H7 (cell line): ENCODE measurements at regions not wholly inside any gene's neighbourhood (a gene's known extent, or its start where the extent isn't known, plus 50 kb on each side); places are given as distances from the start of the nearest gene placed in this dataset.

Experiments
- DNase-seq: peaks from one replicate; pipeline ENCODE4 v3.0.0; 2012
- H3K27me3 ChIP-seq: 2 replicates; pipeline ENCODE4 v1.6.0; 2011; ENCODE audit warnings: mild to moderate bottlenecking, low read length; ENCODE audit not compliant: control insufficient read depth, insufficient read depth
- H3K36me3 ChIP-seq: replicated peaks from 2 replicates; pipeline ENCODE4 v1.5.1; 2011; ENCODE audit warnings: low read length; ENCODE audit not compliant: control insufficient read depth, insufficient read depth
- H3K4me3 ChIP-seq: 2 replicates; pipeline ENCODE4 v1.5.1; 2011; ENCODE audit warnings: low read depth, mild to moderate bottlenecking, control low read depth, low read length, moderate library complexity; ENCODE audit not compliant: insufficient read depth

DNA sequence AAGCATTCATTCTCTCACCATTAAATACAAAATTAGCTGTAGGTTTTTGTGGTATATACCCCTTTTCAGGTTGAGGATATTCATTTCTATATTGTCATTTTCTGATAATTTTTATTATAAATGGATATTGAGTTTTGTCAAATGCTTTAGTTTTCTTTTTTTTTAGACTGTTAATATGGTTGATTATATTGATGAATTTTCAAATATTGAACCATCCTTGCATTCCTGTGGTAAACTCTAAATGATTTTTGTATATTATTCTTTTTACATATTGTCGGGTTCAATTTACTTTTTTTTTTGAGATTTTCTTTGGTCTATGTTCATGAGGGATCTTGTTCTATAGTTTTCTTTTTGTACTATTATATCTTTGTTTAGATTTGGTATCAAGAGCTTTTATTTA lies 165.1 kb downstream of the GPAT3 start:
- H3K36me3 ChIP-seq: no peaks in the 10 kb centered on the region
- DNase-seq: no peak
- no peak overlapping the region for H3K4me3 ChIP-seq
- H3K27me3 ChIP-seq: no peaks in the 10 kb centered on the region

DNA sequence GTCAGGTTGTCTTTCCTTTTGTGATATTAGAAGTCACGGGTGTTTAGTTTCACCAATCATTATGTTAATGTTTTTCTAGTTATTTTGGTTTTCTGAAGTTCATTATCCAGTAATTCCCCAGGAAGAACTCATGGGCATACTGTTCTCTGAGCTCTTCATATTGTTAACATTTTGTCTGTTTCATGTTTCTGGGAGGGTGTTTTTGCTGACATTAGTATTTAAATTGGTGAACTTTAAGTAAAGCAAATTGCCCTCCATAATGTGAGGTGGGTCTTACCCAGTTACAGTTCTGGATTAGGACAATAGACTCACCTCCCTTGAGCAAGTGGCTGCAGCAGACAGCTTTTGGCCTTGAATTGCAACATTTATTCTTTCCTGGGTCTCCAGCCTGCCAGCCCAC lies 163.4 kb downstream of the GPAT3 start:
- no peaks in the 10 kb centered on the region for H3K36me3 ChIP-seq
- H3K4me3 ChIP-seq: no peak overlapping the region
- DNase-seq: no peak
- H3K27me3 ChIP-seq: no peaks in the 10 kb centered on the region

DNA sequence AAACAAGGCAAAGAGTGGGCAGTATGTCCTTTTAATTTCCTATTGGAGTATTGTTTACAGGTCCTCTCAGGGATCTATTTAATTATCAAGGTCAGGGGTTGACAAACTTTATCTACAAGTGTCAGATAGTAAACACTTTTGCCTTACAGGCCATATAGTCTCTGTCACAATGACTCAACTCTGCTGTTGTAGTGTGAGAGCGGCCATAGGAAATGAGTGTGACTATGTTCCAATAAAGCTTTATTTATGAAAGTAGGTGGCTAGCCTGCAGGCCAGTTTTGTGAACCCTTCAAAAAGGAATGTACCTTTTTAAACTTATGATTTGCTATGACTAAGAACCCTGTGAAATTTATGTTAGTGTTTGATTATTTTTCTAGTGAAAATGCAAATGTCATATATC lies 156.1 kb downstream of the GPAT3 start:
- no peak for DNase-seq
- H3K27me3 ChIP-seq: no peaks in the 10 kb centered on the region
- H3K4me3 ChIP-seq: no peak overlapping the region
- no peaks in the 10 kb centered on the region for H3K36me3 ChIP-seq

DNA sequence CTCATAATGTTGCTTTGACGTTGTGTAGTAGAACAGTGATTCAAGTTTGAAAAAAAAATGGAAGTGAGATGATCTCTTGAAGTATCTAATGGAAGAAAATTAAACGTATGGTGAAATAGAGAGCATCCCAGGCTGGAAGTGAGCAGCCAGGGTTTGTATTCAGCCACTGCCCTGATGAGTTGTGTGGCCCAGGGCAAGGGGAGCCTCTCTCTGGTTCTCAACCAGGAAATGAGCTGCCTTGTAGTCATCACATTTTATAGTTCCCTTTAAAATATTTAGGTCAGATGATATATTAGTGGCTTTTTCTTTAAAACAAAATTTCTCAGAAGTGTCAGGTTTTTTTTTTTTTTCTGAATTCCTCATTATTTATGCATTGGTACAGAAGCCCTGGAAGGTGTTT lies 150.3 kb downstream of the GPAT3 start:
- Histone ChIP-seq H3K4me3 (no peak overlapping the region), H3K36me3 (no peaks in the 10 kb centered on the region), H3K27me3 (no peaks in the 10 kb centered on the region)
- DNase-seq: no peak

DNA sequence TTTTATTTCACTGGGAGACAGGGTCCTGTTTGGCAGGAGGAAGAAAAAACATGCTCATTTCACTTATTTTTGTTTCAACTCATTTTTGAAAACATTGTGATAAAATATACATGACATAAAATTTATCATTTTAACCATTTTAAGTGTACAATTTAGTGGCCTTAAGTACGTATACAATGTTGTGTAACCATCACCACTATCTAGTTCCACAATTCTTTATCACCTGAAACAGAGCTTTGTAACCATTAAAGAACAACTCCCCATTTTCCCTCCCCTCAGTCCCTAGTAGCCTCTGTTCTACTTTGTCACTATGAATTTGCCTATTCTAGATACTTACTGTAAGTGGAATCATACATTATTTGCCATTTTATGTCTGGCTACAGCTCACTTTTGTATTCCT lies 143.8 kb downstream of the GPAT3 start:
- no peak for DNase-seq
- no peak overlapping the region for H3K4me3 ChIP-seq
- H3K36me3 ChIP-seq: no peaks in the 10 kb centered on the region
- H3K27me3 ChIP-seq: no peaks in the 10 kb centered on the region

DNA sequence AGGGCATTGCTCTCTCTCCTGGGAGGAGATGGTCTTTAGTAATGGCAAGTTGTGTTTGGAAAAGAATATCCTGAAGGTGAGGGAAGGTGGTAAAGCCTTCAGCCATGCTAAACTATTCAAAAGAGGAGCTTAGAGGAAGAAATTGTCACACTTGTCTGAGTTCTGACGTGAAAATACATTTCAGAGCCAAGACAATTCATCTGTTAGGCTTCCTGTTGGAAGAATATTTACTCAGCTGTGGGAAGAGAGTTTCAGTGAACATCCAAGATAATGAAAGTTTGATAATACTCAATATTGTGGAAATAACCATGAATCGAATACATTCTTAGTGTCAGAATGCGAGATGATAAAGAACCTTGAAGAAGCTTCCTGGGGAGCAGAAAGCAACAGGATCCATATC lies 143.3 kb downstream of the GPAT3 start:
- H3K27me3 ChIP-seq: no peaks in the 10 kb centered on the region
- H3K4me3 ChIP-seq: no peak overlapping the region
- no peak for DNase-seq
- no peaks in the 10 kb centered on the region for H3K36me3 ChIP-seq

DNA sequence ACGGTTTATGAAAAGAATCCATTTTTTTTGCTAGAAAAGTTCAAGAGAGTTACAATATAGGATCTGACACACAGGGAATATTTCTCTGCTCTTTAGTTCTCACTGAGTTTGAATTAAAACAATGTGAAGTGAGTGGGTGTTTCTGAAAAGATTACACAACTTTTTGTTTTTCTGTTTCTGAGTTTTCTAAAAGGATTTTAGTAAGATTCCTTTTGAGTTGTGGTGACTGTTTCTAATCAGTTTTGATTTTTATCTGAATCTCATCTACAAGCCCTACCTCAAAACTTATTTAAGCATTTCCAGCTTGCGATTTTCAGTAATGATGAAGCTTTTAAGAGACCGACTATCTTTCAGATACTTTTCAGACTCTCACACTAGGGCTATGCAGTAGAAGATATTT lies 141.7 kb downstream of the GPAT3 start:
- no peak overlapping the region for H3K4me3 ChIP-seq
- no peak for DNase-seq

DNA sequence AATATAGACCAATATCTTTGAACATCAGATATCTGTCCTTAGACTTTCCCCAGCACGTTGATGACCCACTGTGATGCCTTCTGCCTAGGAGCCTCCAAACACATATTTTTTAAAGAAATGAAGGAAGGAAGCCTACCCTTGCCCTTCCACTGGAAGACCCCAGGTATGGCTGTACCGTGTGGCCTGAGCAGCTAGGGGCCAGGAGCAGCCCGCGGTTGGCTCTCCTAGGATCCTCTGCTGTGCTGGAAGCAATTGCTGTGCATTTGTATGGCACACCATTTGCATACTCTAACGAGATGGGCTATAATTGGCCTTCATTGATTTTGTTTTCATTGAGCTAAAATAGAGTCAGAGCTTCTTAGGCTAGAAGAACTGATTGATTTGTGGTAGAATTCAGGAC lies 128.8 kb downstream of the GPAT3 start:
- DNase-seq: no peak
- H3K4me3 ChIP-seq: no peak overlapping the region
- H3K27me3 ChIP-seq: no peaks in the 10 kb centered on the region
- H3K36me3 ChIP-seq: no peaks in the 10 kb centered on the region

More for the DNA sequence above, 141.7 kb downstream of the GPAT3 start:
- Histone ChIP-seq H3K36me3 (no peaks in the 10 kb centered on the region), H3K27me3 (no peaks in the 10 kb centered on the region)

DNA sequence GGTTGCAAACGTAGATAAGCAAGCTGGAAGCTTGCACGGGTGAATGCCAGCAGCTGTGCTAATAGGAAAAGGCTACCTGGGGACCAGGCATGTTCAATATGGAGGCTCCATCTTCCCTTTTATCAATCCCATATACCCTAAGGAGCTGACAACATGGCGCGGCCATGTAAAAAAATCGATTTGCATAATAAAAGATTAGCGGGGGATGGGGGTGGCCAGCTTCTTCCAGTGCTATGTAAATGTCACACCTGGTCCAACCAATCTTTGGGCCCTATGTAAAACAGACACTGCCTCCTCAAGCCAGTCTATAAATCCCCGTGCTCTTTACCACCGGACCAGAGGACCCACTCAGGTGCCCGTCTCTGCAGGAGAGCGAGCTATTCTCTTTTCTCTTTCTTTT lies 128.2 kb downstream of the GPAT3 start:
- H3K4me3 ChIP-seq: no peak overlapping the region
- no peaks in the 10 kb centered on the region for H3K27me3 ChIP-seq
- H3K36me3 ChIP-seq: no peaks in the 10 kb centered on the region
- no peak for DNase-seq

DNA sequence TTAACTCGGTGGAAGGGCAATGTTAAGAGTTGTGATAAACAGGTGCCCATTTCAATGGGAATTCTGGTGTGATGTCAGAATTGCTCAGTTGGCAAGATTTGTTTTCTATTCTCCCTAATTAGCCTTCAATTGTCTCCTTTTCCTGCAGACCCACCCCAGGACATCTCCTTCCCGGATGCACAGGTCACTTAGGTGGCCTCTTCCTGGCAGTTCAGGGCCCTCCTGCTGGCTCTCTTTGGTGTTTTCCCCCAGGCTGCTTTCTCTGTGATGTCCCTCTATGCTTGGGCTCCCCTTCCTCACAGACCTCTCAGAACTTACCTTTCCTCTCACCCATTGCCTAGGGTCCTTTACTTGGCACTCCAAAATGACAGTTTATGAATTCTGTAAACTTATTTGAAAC lies 126.3 kb downstream of the GPAT3 start:
- Histone ChIP-seq H3K4me3 (no peak overlapping the region), H3K27me3 (no peaks in the 10 kb centered on the region), H3K36me3 (no peaks in the 10 kb centered on the region)
- DNase-seq: no peak

DNA sequence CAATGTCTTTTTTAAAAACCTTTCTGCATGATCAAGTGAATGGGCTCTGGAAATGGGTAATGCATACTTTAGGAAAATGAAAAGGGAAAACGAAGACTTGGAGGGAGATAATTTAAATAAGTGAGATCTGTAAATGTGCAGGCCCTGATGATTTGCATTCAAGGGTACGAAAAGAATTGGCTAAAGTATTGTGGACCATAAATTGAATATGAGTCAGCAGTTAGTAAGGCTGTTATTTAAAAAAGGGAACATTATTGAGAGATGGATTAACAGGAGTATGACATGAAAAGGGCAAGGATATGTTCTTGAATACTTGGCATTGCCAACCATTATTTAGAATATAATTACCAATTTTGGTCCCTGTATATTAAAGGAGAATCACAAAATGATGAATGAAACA lies 125.5 kb downstream of the GPAT3 start:
- H3K36me3 ChIP-seq: no peaks in the 10 kb centered on the region
- no peaks in the 10 kb centered on the region for H3K27me3 ChIP-seq
- no peak for DNase-seq
- no peak overlapping the region for H3K4me3 ChIP-seq

DNA sequence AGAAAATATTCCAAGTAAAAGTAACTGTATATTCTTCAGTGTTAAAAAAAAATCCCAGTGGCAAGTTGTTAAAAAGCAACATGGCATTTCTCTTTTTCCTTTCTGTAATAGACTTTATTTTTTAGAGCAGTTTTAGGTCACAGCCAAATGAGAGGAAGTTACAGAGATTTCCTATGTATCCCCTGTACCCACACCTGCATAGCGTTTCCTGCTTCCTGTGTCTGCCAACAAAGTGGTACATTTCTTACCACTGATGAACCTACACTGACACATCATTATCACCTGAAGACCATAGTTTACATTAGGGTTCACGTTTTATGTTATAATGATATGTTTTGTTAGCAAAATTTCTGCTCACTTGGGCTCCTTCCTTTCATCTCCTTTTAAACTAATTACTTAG lies 124.7 kb downstream of the GPAT3 start:
- Histone ChIP-seq H3K36me3 (no peaks in the 10 kb centered on the region), H3K4me3 (no peak overlapping the region), H3K27me3 (no peaks in the 10 kb centered on the region)
- DNase-seq: no peak

DNA sequence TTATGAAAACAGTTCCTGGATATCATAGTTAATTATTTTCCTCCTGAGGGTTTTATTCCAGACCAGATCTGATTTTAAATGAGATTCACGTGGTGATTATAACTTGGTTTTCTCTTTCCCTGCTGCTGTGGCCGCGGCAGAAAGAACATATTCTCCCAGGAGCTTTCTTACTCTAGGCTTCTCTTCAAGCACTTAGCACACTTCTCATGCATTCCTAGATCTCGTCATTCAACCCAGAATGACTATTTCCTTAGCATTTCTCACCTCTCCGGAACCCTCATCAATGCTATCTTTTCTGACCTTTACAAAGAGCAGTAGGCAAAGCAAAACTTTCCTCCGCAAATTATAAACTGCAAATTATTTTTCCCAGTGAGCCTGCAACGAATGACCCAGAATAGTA lies 122.9 kb downstream of the GPAT3 start:
- DNase-seq: no peak
- no peaks in the 10 kb centered on the region for H3K36me3 ChIP-seq
- H3K27me3 ChIP-seq: no peaks in the 10 kb centered on the region
- no peak overlapping the region for H3K4me3 ChIP-seq

DNA sequence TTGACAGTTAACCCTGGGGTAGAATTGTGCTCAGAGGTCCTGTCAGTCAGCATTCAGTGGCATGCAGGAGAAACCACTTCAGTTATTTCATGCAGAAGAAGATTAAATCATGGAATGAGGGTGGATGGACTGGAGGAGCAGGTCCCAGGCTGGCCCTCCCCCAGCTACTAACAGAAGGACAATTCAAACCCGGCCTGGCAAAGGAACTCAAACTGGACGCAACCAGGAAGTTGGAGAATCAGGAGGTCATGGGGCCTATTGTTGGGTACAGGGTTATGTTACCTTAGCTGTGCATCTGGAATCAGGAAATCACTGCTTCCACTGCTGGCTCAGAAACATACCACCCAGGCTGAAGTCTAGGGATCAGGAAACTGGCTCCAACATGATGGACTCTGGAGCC lies 121.4 kb downstream of the GPAT3 start:
- Histone ChIP-seq H3K36me3 (no peaks in the 10 kb centered on the region), H3K27me3 (no peaks in the 10 kb centered on the region), H3K4me3 (no peak overlapping the region)
- no peak for DNase-seq
